Gastroesophageal sphincter (tissue), 4 donors: ENCODE measurements at regions not wholly inside any gene's neighbourhood (a gene's known extent, or its start where the extent isn't known, plus 50 kb on each side); places are given as distances from the start of the nearest gene placed in this dataset.

Experiments
- ATAC-seq: fragments of 150-250 bp; one replicate; pipeline ENCODE4 v1.9.1; 2016; ENCODE audit warnings: mild to moderate bottlenecking, moderate library complexity
- H3K27ac ChIP-seq, 4 donors: fragments of 200-600 bp; sonication (generic) in 3 of 4; 1 replicate in 3 of 4; 2 replicates in 1 of 4; pipeline ENCODE4 v1.5.1; 2016 to 2019
- H3K27me3 ChIP-seq: fragments of 200-600 bp; sonication (generic); one replicate; pipeline ENCODE4 v1.5.1; 2019
- H3K36me3 ChIP-seq, 2 donors: fragments of 200-600 bp; sonication (generic); one replicate each; pipeline ENCODE4 v1.5.1; 2019; ENCODE audit warnings: control low read depth in 1 of 2
- H3K4me1 ChIP-seq, 3 donors: fragments of 200-600 bp; sonication (generic); 1 replicate in 2 of 3; 2 replicates in 1 of 3; pipeline ENCODE4 v1.5.1; 2016 to 2019; ENCODE audit warnings: control low read depth in 2 of 3
- H3K4me3 ChIP-seq, 2 donors: fragments of 200-600 bp; sonication (generic); one replicate each; pipeline ENCODE4 v1.5.1; 2019; ENCODE audit warnings: mild to moderate bottlenecking in 1 of 2, moderate library complexity in 1 of 2
- H3K9me3 ChIP-seq, 3 donors: fragments of 200-600 bp; sonication (generic); one replicate each; pipeline ENCODE4 v1.5.1; 2017 to 2019; ENCODE audit warnings: control low read depth in 2 of 3
- CTCF ChIP-seq, 4 experiments: fragments of 200-600 bp in 2 of 4; fragments of 450-650 bp in 2 of 4; sonication (generic) in 1 of 4; IDR thresholded peaks; one replicate each; pipeline ENCODE4 v1.5.1; 2017 to 2019; ENCODE audit warnings: antibody characterized with exemption in 4 of 4, mild to moderate bottlenecking in 2 of 4, moderate library complexity in 2 of 4
- EP300 ChIP-seq: sonication (generic); formaldehyde crosslinking; IDR thresholded peaks from one replicate; pipeline ENCODE4 v1.6.1; 2017; ENCODE audit warnings: antibody characterized with exemption, mild to moderate bottlenecking
- POLR2A ChIP-seq, 2 donors: fragments of 450-650 bp; IDR thresholded peaks; one replicate each; pipeline ENCODE4 v1.6.1; 2017; ENCODE audit warnings: antibody characterized with exemption in 2 of 2, mild to moderate bottlenecking in 2 of 2, moderate library complexity in 1 of 2
- POLR2AphosphoS5 ChIP-seq: sonication (generic); formaldehyde crosslinking; IDR thresholded peaks from one replicate; pipeline ENCODE4 v1.6.1; 2017; ENCODE audit warnings: antibody characterized with exemption
- WGBS, 2 donors: methylation state at CpG; one replicate each; pipeline ENCODE4 v1.1.5; 2018; ENCODE audit warnings: low coverage in 1 of 2; 5-methylcytosine and 5-hydroxymethylcytosine counted together

- Histone ChIP-seq H3K9me3 (no peaks in the 10 kb centered on the region), H3K36me3 (no peaks in the 10 kb centered on the region), H3K27ac (no peak overlapping the region), H3K4me3 (no peak overlapping the region), H3K4me1 (no peaks in the 10 kb centered on the region), H3K27me3 (no peaks in the 10 kb centered on the region)
- no peak for TF ChIP-seq CTCF (IDR thresholded peaks at IDR 0.05)
- no peak for TF ChIP-seq POLR2A (IDR thresholded peaks at IDR 0.05)
- TF ChIP-seq POLR2AphosphoS5: no peak
- TF ChIP-seq EP300: no peak
- WGBS, 2 donors: 60 to 83% methylated on average over 1 of the region's 1 CpG
- ATAC-seq: no peak
Measured at GRCh38 chr4:145341381-145341780, 140.3 kb upstream of the SMAD1 start.

DNA sequence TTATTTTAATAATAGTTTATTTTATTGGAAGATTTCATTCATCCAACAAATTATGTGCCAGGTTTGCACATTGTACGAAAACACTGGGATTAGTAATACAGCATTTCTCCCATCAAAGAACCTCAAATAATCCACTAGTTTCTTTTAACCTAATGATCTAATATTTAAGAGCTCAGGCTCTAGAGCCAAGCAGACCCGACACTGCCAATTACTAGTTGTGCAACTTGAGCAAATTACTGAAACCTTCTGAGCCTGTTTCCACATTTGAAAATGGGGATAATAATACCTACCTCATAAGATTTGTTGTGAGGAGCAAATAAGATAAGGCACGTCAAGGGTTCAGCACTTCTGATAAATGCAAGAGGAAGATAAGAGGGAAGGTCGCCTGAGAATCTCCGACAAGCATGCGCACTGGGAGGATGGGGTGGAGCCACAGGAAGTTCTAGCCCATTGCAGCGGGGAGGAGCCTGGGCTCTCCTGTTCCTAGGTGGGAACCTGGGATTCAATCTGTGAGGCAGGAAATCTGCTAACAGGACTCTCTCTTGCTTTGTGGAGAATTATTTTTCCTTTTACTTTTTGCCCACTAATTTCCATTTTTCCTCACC, 141.5 kb upstream of the SMAD1 start:
- no peaks in the 10 kb centered on the region for H3K27me3 ChIP-seq
- 68 to 94% methylated on average over 5 to 7 of the region's 7 CpGs for WGBS, 2 donors
- ATAC-seq: no peak
- H3K36me3 ChIP-seq: no peaks in the 10 kb centered on the region
- TF ChIP-seq POLR2AphosphoS5: no peak
- no peak for TF ChIP-seq POLR2A (IDR thresholded peaks at IDR 0.05)
- no peak for TF ChIP-seq CTCF (IDR thresholded peaks at IDR 0.05)
- no peak for TF ChIP-seq EP300
- H3K9me3 ChIP-seq: no peaks in the 10 kb centered on the region
- H3K27ac ChIP-seq: no peak overlapping the region
- no peak overlapping the region for H3K4me3 ChIP-seq
- no peaks in the 10 kb centered on the region for H3K4me1 ChIP-seq

GRCh38 chr4:145339075-145339725, 142.5 kb upstream of the SMAD1 start:
- H3K27me3 ChIP-seq: no peaks in the 10 kb centered on the region
- H3K9me3 ChIP-seq: no peaks in the 10 kb centered on the region
- ATAC-seq: no peak
- 63 to 87% methylated on average over 2 of the region's 3 CpGs for WGBS, 2 donors
- no peak overlapping the region for H3K4me3 ChIP-seq
- H3K27ac ChIP-seq: no peak overlapping the region
- no peak for TF ChIP-seq POLR2AphosphoS5
- no peak for TF ChIP-seq EP300
- no peak for TF ChIP-seq POLR2A (IDR thresholded peaks at IDR 0.05)
- no peak for TF ChIP-seq CTCF (IDR thresholded peaks at IDR 0.05)
- no peaks in the 10 kb centered on the region for H3K36me3 ChIP-seq
- no peaks in the 10 kb centered on the region for H3K4me1 ChIP-seq

DNA sequence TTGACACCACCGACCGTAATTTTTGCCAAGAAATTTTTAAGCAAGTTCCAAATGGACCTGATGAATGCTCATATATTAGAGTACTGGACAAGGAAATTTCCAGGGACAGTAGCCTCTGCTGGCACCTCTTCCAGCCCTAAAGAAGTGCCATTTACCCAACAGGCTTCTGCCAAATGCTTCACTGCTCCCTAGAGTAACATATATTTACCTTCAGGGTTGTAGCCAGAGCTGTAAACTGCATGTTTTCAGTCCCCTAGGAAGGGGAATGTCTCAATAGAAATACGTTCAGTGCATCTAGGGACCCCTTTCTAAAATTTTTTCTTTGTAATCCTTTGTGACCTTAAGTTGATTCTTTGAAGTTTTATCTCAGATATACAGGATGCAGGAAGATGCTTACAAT, 143.1 kb upstream of the SMAD1 start:
- ATAC-seq: no peak
- Histone ChIP-seq H3K9me3 (no peaks in the 10 kb centered on the region), H3K4me3 (no peak overlapping the region), H3K4me1 (no peaks in the 10 kb centered on the region), H3K27me3 (no peaks in the 10 kb centered on the region), H3K27ac (no peak overlapping the region), H3K36me3 (no peaks in the 10 kb centered on the region)
- WGBS, 2 donors: 87 to 92% methylated on average over 2 to 3 of the region's 3 CpGs
- TF ChIP-seq CTCF (IDR thresholded peaks at IDR 0.05) (no peak), POLR2A (IDR thresholded peaks at IDR 0.05) (no peak), POLR2AphosphoS5 (no peak), EP300 (no peak)

GRCh38 chr4:145337391-145337790, 144.3 kb upstream of the SMAD1 start:
- ATAC-seq: no peak
- H3K27me3 ChIP-seq: no peaks in the 10 kb centered on the region
- TF ChIP-seq EP300 (no peak), CTCF (IDR thresholded peaks at IDR 0.05) (no peak), POLR2A (IDR thresholded peaks at IDR 0.05) (no peak), POLR2AphosphoS5 (no peak)
- no peaks in the 10 kb centered on the region for H3K9me3 ChIP-seq
- WGBS, 2 donors: 92 to 100% methylated on average over 1 to 2 of the region's 2 CpGs
- no peak overlapping the region for H3K27ac ChIP-seq
- H3K36me3 ChIP-seq: no peaks in the 10 kb centered on the region
- H3K4me1 ChIP-seq: no peaks in the 10 kb centered on the region
- H3K4me3 ChIP-seq: no peak overlapping the region
